Progenitor cell of endocrine pancreas (in vitro differentiated cells): ENCODE measurements at regions not wholly inside any gene's neighbourhood (a gene's known extent, or its start where the extent isn't known, plus 50 kb on each side); places are given as distances from the start of the nearest gene placed in this dataset.
"Not testable (repeated sequence)": the region's sequence is repeated elsewhere in the genome, so short reads cannot be mapped to it uniquely, and the experiment has no call there.

Source experiments
- DNase-seq: peaks from one replicate; pipeline ENCODE4 v3.0.0; 2021; ENCODE audit warnings: low spot score; ENCODE audit not compliant: unreplicated experiment
- H3K27ac Mint-ChIP-seq: 2 replicates; pipeline ENCODE4 v1.8.0; 2021; ENCODE audit warnings: mild to moderate bottlenecking, moderate library complexity, mixed read lengths
- H3K27me3 Mint-ChIP-seq: 2 replicates; pipeline ENCODE4 v1.8.0; 2021; ENCODE audit warnings: mixed read lengths
- H3K36me3 Mint-ChIP-seq: 2 replicates; pipeline ENCODE4 v1.8.0; 2022; ENCODE audit warnings: mixed read lengths; ENCODE audit not compliant: insufficient read depth
- H3K4me1 Mint-ChIP-seq: 2 replicates; pipeline ENCODE4 v1.8.0; 2021; ENCODE audit warnings: low read depth, mixed read lengths
- H3K4me3 Mint-ChIP-seq: 2 replicates; pipeline ENCODE4 v1.8.0; 2021; ENCODE audit warnings: low read depth, mild to moderate bottlenecking, moderate library complexity, mixed read lengths
- H3K9me3 Mint-ChIP-seq: 2 replicates; pipeline ENCODE4 v1.8.0; 2021; ENCODE audit warnings: low read depth, mixed read lengths
- CTCF ChIP-seq: fragments of 200-600 bp; sonication (generic); IDR thresholded peaks from one replicate; pipeline ENCODE4 v1.5.0; 2021; ENCODE audit warnings: antibody characterized with exemption, mild to moderate bottlenecking; ENCODE audit not compliant: unreplicated experiment

- no peaks in the 10 kb centered on the region for H3K27me3 Mint-ChIP-seq
- no peaks in the 10 kb centered on the region for H3K36me3 Mint-ChIP-seq
- no peaks in the 10 kb centered on the region for H3K9me3 Mint-ChIP-seq
- H3K4me3 Mint-ChIP-seq = no peak overlapping the region
- H3K4me1 Mint-ChIP-seq = no peaks in the 10 kb centered on the region
- no peak for TF ChIP-seq CTCF
- DNase-seq = no peak
- H3K27ac Mint-ChIP-seq = no peak overlapping the region
Observed at GRCh38 chr2:187684174-187684573, 129.9 kb upstream of the TFPI start.

- H3K9me3 Mint-ChIP-seq = no peaks in the 10 kb centered on the region
- H3K4me3 Mint-ChIP-seq = no peak overlapping the region
- DNase-seq = no peak
- no peaks in the 10 kb centered on the region for H3K36me3 Mint-ChIP-seq
- TF ChIP-seq CTCF = no peak
- H3K27ac Mint-ChIP-seq = no peak overlapping the region
- no peaks in the 10 kb centered on the region for H3K27me3 Mint-ChIP-seq
- no peaks in the 10 kb centered on the region for H3K4me1 Mint-ChIP-seq
Observed at GRCh38 chr2:187686416-187687024, 132.3 kb upstream of the TFPI start.

- Mint-ChIP-seq H3K4me3 (no peak overlapping the region), H3K4me1 (no peaks in the 10 kb centered on the region), H3K27me3 (no peaks in the 10 kb centered on the region), H3K27ac (no peak overlapping the region), H3K36me3 (no peaks in the 10 kb centered on the region), H3K9me3 (no peaks in the 10 kb centered on the region)
- no peak for TF ChIP-seq CTCF
- no peak for DNase-seq
Observed at GRCh38 chr2:187687585-187687984, 133.3 kb upstream of the TFPI start.

GRCh38 chr2:187689372-187689771, 135.1 kb upstream of the TFPI start:
- H3K4me1 Mint-ChIP-seq = no peaks in the 10 kb centered on the region
- no peaks in the 10 kb centered on the region for H3K9me3 Mint-ChIP-seq
- no peak for TF ChIP-seq CTCF
- H3K36me3 Mint-ChIP-seq = no peaks in the 10 kb centered on the region
- no peak overlapping the region for H3K27ac Mint-ChIP-seq
- H3K4me3 Mint-ChIP-seq = no peak overlapping the region
- no peaks in the 10 kb centered on the region for H3K27me3 Mint-ChIP-seq
- no peak for DNase-seq

GRCh38 chr2:187693923-187694322, 139.7 kb upstream of the TFPI start:
- TF ChIP-seq CTCF = no peak
- no peaks in the 10 kb centered on the region for H3K36me3 Mint-ChIP-seq
- H3K4me3 Mint-ChIP-seq = no peak overlapping the region
- no peaks in the 10 kb centered on the region for H3K9me3 Mint-ChIP-seq
- no peak for DNase-seq
- no peaks in the 10 kb centered on the region for H3K4me1 Mint-ChIP-seq
- no peak overlapping the region for H3K27ac Mint-ChIP-seq
- no peaks in the 10 kb centered on the region for H3K27me3 Mint-ChIP-seq

- H3K36me3 Mint-ChIP-seq, DNase-seq, H3K4me1 Mint-ChIP-seq, H3K9me3 Mint-ChIP-seq, H3K27ac Mint-ChIP-seq, H3K4me3 Mint-ChIP-seq, H3K27me3 Mint-ChIP-seq: not testable (repeated sequence)
Observed at GRCh38 chr2:187696644-187697043, 142.4 kb upstream of the TFPI start.
